ENCODE measurements at regions not wholly inside any gene's neighbourhood (a gene's known extent, or its start where the extent isn't known, plus 50 kb on each side); places are given as distances from the start of the nearest gene placed in this dataset.
"Not testable (repeated sequence)": the region's sequence is repeated elsewhere in the genome, so short reads cannot be mapped to it uniquely, and the experiment has no call there.

DNA sequence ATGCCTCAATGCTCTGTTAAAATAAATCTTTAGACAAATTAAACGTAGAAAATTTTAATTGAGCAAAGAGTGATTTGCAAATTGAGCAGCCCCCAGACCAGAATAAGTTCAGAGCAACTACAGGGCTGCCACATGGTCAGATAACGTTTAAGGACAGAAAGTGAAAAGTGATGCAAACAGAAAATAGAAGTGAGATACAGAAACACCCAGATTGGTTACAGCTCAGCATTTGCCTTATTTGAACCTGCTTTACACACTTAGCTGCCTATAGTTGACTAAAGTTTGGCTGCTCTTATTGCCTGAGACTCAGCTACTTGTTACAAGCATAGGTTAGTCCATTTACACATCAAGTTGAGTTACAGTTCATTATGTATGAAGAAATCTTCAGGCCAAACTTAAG is 1800.8 kb upstream of the PCDH10 start:
- no peak for TF ChIP-seq CTCF (IDR thresholded peaks at IDR 0.05; ENCODE audit: extremely low read depth, insufficient read depth, missing control alignments)
- in situ Hi-C loops (cut with MboI; ENCODE audit: low pct_unique_long_range_greater_than_20kb, low sequenced_read_pairs, unreplicated experiment): no loop called here
- peak; percentile 17 for DNase-seq (ENCODE audit: low spot score)

DNA sequence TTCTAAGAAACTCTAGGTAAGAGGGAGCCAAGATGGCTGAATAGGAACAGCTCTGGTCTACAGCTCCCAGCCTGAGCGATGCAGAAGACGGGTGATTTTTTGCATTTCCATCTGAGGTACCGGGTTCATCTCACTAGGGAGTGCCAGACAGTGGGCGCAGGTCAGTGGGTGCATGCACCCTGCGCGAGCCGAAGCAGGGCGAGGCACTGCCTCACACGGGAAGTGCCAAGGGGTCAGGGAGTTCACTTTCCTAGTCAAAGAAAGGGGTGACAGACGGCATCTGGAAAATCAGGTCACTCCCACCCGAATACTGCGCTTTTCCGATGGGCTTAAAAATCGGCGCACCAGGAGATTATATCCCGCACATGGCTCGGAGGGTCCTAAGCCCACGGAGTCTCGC is 1796.7 kb upstream of the PCDH10 start:
- in situ Hi-C loops (cut with MboI; ENCODE audit: low pct_unique_long_range_greater_than_20kb, low sequenced_read_pairs, unreplicated experiment); DNase-seq (ENCODE audit: low spot score): not testable (repeated sequence)

GRCh38 chr4:131366714-131367113 is 1782.4 kb upstream of the PCDH10 start:
- DNase-seq (ENCODE audit: low spot score): no peak
- in situ Hi-C loops (cut with MboI; ENCODE audit: low pct_unique_long_range_greater_than_20kb, low sequenced_read_pairs, unreplicated experiment): no loop called here
- TF ChIP-seq CTCF (IDR thresholded peaks at IDR 0.05; ENCODE audit: extremely low read depth, insufficient read depth, missing control alignments): no peak

GRCh38 chr4:131367441-131367840 is 1781.7 kb upstream of the PCDH10 start:
- in situ Hi-C loops (cut with MboI; ENCODE audit: low pct_unique_long_range_greater_than_20kb, low sequenced_read_pairs, unreplicated experiment): no loop called here
- TF ChIP-seq CTCF (IDR thresholded peaks at IDR 0.05; ENCODE audit: extremely low read depth, insufficient read depth, missing control alignments): no peak
- no peak for DNase-seq (ENCODE audit: low spot score)

DNA sequence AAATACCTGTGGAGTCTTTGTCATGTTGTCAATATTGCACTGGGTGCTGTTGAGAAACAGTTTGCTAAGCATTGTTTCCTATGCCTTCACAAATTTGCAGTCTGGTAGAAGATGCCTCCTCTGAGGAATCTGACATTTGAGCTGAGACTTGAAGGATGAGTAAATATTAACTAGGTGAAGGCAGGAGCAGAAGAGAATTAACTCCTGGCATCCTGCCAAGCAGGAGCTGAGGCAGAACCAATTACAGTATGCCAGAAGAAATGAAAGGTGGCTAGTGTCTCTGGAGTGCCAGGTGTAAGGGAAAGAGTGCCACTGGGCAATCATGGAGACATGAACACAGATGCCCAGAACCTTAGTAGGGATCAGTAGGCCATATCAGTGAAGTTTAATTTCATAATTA is 1778.2 kb upstream of the PCDH10 start:
- TF ChIP-seq CTCF (IDR thresholded peaks at IDR 0.05; ENCODE audit: extremely low read depth, insufficient read depth, missing control alignments): no peak
- in situ Hi-C loops (cut with MboI; ENCODE audit: low pct_unique_long_range_greater_than_20kb, low sequenced_read_pairs, unreplicated experiment): no loop called here
- no peak for DNase-seq (ENCODE audit: low spot score)

DNA sequence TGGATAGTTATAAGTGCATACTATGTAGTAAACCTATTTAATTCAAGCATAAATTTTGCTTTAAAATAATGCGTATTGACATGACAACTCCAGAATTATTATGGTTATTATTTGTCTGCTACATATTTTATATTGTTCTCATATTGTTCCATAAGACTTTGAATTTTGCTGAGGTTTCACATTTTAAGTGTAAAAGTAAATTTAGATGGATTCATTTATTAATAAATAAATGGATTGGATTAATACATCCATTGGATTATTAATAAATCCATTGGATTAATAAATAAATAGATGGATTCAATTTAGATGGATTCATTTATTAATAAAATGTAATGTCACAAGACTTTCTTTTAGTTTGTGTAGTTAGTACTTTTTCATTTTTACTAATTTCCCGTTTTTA is 1768.0 kb upstream of the PCDH10 start:
- no peak for DNase-seq (ENCODE audit: low spot score)
- no peak for TF ChIP-seq CTCF (IDR thresholded peaks at IDR 0.05; ENCODE audit: extremely low read depth, insufficient read depth, missing control alignments)
- in situ Hi-C loops (cut with MboI; ENCODE audit: low pct_unique_long_range_greater_than_20kb, low sequenced_read_pairs, unreplicated experiment): no loop called here

GRCh38 chr4:131382839-131383238 is 1766.3 kb upstream of the PCDH10 start:
- TF ChIP-seq CTCF (IDR thresholded peaks at IDR 0.05; ENCODE audit: extremely low read depth, insufficient read depth, missing control alignments): no peak
- DNase-seq (ENCODE audit: low spot score): no peak
- in situ Hi-C loops (cut with MboI; ENCODE audit: low pct_unique_long_range_greater_than_20kb, low sequenced_read_pairs, unreplicated experiment): no loop called here

Data from GM13977 (cell line).